ENCODE measurements at regions not wholly inside any gene's neighbourhood (a gene's known extent, or its start where the extent isn't known, plus 50 kb on each side); places are given as distances from the start of the nearest gene placed in this dataset.

- H3K4me1 ChIP-seq (ENCODE audit: insufficient read depth) = peaks cover 3% of the 10 kb centered on the region
- H3K4me3 ChIP-seq = no peak overlapping the region
- 50 to 68% (median 61%) methylated on average over 4 of the region's 4 CpGs for WGBS, 3 donors
- no peaks in the 10 kb centered on the region for H3K36me3 ChIP-seq
- no peaks in the 10 kb centered on the region for H3K9me3 ChIP-seq
- intact Hi-C loops (cut with DNase I) = no loop called here
- TF ChIP-seq, protein P1, sequence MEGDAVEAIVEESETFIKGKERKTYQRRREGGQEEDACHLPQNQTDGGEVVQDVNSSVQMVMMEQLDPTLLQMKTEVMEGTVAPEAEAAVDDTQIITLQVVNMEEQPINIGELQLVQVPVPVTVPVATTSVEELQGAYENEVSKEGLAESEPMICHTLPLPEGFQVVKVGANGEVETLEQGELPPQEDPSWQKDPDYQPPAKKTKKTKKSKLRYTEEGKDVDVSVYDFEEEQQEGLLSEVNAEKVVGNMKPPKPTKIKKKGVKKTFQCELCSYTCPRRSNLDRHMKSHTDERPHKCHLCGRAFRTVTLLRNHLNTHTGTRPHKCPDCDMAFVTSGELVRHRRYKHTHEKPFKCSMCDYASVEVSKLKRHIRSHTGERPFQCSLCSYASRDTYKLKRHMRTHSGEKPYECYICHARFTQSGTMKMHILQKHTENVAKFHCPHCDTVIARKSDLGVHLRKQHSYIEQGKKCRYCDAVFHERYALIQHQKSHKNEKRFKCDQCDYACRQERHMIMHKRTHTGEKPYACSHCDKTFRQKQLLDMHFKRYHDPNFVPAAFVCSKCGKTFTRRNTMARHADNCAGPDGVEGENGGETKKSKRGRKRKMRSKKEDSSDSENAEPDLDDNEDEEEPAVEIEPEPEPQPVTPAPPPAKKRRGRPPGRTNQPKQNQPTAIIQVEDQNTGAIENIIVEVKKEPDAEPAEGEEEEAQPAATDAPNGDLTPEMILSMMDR (IDR thresholded peaks at IDR 0.05) = no peak
- TF ChIP-seq EP300 (IDR thresholded peaks at IDR 0.05) (no peak), POLR2A (IDR thresholded peaks at IDR 0.05) (no peak)
- DNase-seq = no peak
- no peaks in the 10 kb centered on the region for H3K27me3 ChIP-seq
- no peak overlapping the region for H3K27ac ChIP-seq
These were observed 54.5 kb upstream of the EVL start for GRCh38 chr14:100010679-100011078.

DNA sequence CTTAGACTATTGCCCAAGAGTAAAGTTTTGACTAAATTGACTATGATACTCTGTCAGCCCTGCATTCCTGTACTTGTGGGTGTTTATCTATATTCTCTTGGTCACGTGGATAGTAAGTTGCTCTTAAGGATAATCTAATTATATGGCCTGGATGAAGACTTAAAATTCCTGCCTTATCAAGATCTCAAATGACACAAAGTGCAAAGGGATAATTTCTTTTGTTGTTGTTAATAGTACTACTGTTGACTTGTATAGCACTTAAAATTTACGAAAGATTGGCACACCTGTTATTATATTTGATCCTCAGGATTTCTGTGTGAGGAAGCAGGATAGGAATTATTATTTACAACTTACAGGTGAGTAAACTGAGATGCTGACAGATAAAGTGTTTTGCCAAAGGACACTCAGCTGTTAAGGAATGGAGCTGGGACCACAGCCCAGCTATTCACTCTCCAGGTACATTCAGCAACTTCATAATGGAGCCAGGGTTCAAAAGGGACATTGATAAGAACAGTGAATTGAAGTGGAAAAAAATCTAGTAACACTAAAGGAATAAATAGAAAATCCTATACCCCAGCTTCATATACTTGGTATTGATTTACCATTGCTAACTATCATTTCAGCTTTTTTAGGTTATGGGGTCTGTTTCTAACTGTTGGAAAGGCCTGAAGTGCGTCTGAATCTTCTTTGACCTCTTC is 53.4 kb upstream of the EVL start:
- no peak overlapping the region for H3K27ac ChIP-seq
- no peak for TF ChIP-seq POLR2A (IDR thresholded peaks at IDR 0.05)
- TF ChIP-seq, protein P1 (IDR thresholded peaks at IDR 0.05) = no peak
- TF ChIP-seq EP300 (IDR thresholded peaks at IDR 0.05) = no peak
- WGBS, 3 donors = 79 to 86% (median 85%) methylated on average over 3 of the region's 3 CpGs

GRCh38 chr14:100012478-100013327 is 52.5 kb upstream of the EVL start:
- Histone ChIP-seq H3K27me3 (no peaks in the 10 kb centered on the region), H3K4me3 (no peak overlapping the region), H3K4me1 (ENCODE audit: insufficient read depth) (peaks cover 3% of the 10 kb centered on the region), H3K9me3 (no peaks in the 10 kb centered on the region), H3K36me3 (no peaks in the 10 kb centered on the region), H3K27ac (no peak overlapping the region)
- no peak for DNase-seq
- intact Hi-C loops (cut with DNase I) = no loop called here
- 60 to 71% (median 70%) methylated on average over 2 of the region's 2 CpGs for WGBS, 3 donors
- TF ChIP-seq, protein P1 (IDR thresholded peaks at IDR 0.05) = no peak
- no peak for TF ChIP-seq EP300 (IDR thresholded peaks at IDR 0.05)
- no peak for TF ChIP-seq POLR2A (IDR thresholded peaks at IDR 0.05)

More for the DNA sequence above, 53.4 kb upstream of the EVL start:
- intact Hi-C loops (cut with DNase I) = no loop called here
- Histone ChIP-seq H3K27me3 (no peaks in the 10 kb centered on the region), H3K4me3 (no peak overlapping the region), H3K4me1 (ENCODE audit: insufficient read depth) (peaks cover 3% of the 10 kb centered on the region), H3K9me3 (no peaks in the 10 kb centered on the region), H3K36me3 (no peaks in the 10 kb centered on the region)
- DNase-seq = no peak

DNA sequence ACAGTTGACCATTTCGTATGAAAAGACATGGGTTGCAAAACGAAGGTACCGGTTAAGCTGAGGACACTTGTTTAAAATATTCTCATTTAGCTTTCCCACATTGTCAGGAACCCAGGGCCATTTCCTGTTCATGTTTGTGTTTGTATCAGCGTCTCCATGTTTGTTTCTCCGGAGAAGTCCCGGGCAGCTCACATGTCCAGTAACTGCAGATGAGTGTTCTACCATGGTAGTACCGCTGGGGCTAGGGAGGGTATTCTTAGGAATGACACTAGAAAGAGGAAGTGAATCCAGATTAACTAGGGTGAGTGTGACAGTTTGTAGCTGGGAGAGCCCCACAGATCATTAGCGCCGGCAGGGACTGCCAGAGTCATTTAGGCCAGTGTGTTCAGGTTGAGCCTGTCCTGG is 50.0 kb upstream of the EVL start:
- no peak overlapping the region for H3K27ac ChIP-seq
- DNase-seq = no peak
- H3K36me3 ChIP-seq = no peaks in the 10 kb centered on the region
- H3K4me1 ChIP-seq (ENCODE audit: insufficient read depth) = peaks cover 9% of the 10 kb centered on the region
- TF ChIP-seq EP300 (IDR thresholded peaks at IDR 0.05) (no peak), POLR2A (IDR thresholded peaks at IDR 0.05) (no peak)
- TF ChIP-seq, protein P1 (IDR thresholded peaks at IDR 0.05) = no peak
- H3K27me3 ChIP-seq = no peaks in the 10 kb centered on the region
- no peak overlapping the region for H3K4me3 ChIP-seq
- H3K9me3 ChIP-seq = no peaks in the 10 kb centered on the region
- WGBS, 3 donors = 90 to 92% (median 92%) methylated on average over 9 of the region's 9 CpGs
- intact Hi-C loops (cut with DNase I) = no loop called here
